Neural progenitor cell (in vitro differentiated cells): ENCODE measurements at regions not wholly inside any gene's neighbourhood (a gene's known extent, or its start where the extent isn't known, plus 50 kb on each side); places are given as distances from the start of the nearest gene placed in this dataset.

Experiments used
- CTCF ChIP-seq: fragments of 200-600 bp; sonication (generic); IDR thresholded peaks from 2 replicates; pipeline ENCODE4 v1.5.1; 2017; ENCODE audit warnings: antibody characterized with exemption, mild to moderate bottlenecking
- EZH2 ChIP-seq: fragments of 200-600 bp; sonication (generic); IDR thresholded peaks from 2 replicates; pipeline ENCODE4 v1.6.1; 2017; ENCODE audit warnings: antibody characterized with exemption, mild to moderate bottlenecking, moderate library complexity
- EZH2phosphoT487 ChIP-seq: fragments of 200-600 bp; sonication (generic); IDR thresholded peaks from 2 replicates; pipeline ENCODE4 v1.6.1; 2017; ENCODE audit warnings: antibody characterized with exemption

DNA sequence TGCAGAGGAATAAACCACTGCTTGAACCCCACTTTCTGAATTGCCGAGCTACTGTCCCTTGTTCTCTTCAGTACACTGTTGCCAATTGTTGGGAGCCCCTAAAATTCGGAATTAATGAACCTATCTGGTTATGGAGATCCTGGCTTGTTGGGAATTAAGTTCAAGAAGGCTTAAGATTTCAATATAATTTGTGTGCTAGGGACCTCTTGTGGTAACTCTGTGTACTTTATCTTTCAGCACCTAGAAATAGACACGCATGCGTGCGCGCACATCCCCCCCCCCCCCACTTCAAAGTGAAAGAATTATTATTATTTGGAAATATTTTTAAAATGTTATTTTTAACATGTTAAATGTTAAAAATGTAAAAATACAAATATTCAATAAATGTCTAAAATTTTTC is 53.3 kb upstream of the FAM169A start:
- peak; percentile 69 for TF ChIP-seq CTCF
- TF ChIP-seq EZH2phosphoT487 = no peak
- TF ChIP-seq EZH2 = no peak
